Ureter (tissue), 1 donor: ENCODE measurements at regions not wholly inside any gene's neighbourhood (a gene's known extent, or its start where the extent isn't known, plus 50 kb on each side); places are given as distances from the start of the nearest gene placed in this dataset.

ENCODE experiments used
- DNase-seq: peaks from one replicate; pipeline ENCODE4 v3.0.0-alpha.2; 2020; ENCODE audit warnings: low spot score
- donor health status: DM: yes; HTN: yes; CAD: no.

DNA sequence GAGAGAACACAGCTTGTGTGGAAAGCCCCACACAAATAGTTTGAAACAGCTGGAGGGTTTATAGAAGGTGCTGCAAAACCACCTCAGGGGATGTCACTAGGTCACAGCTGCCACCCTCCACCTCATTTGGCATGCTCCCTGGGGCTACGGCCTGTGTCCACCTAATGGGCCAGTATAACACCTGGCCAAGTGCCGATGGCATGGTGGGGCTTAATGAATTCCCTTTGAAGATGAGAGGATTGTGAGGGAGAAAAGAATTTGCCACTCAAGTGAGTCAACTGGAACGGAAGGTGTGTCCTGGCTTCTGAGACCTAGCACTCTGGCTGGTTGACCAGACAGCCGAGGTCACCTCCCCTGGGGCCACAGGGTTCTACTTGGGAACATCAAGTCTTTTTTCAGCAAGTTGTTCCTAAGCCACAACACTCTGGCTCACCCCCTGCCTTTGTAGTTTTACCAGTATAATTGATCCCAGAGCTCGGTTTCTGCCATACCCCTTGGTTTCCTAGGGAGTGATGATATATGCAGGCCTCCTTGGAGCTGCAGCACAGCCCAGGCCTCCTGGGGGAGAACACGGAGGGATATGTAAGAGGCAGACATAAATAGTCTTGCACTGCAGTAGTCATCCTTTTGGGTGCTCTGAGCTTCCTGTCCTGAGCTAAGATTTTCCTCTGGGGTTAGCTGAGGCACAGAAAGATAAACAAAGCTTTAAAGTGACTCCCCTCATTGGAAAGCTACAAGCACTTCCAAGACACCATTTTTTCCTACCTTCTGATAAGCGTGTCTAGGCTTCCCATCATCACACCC, 178.2 kb upstream of the LPP start:
- no peak for DNase-seq

DNA sequence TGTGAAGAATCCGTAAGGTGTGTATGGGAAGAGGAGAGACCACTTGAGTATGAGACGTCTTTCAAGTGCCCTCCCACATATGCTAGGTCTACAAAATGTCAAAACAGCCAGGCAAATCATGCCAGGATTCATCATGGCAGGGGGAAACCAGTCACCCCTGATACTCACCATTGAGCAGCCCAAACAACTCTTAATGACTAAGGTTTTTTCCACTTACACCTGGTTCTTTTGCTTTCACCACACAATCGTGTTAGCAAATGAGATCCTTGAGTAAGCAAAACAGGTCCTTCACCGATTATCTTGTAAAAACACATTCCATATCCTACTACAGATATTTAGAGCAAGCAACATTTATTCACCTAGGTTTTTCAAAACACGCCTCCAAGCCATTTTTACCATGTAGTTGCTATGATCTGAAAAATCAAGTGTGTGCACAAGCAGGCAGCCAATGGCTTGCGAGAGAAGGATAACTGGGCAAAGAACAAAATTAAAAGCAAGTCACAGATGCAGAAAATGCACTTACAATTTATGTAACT, 177.5 kb upstream of the LPP start:
- no peak for DNase-seq

- DNase-seq: no peak
These were observed 176.3 kb upstream of the LPP start for GRCh38 chr3:187977659-187978058.

GRCh38 chr3:187978433-187979011, 175.4 kb upstream of the LPP start:
- DNase-seq: no peak

DNA sequence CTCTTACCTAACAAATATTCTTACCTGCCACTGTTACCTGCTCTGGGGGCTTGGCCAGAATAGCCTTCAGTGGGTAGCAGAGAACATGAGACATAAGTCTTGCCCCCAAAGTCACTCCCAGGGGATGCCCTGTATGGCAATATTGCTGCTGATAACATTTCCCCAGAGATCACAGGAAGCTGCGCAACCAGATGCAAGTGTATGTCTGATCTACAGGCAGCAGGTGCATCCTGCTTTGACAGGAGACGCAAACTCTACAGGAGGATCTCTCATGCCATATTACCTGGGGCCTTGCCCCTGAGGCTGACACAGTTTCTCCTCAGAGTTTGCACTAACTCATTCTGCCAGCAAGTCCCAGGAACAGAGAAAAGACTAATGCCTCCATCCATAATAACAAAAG, 174.4 kb upstream of the LPP start:
- DNase-seq: no peak

- DNase-seq: no peak
These were observed 173.1 kb upstream of the LPP start for GRCh38 chr3:187980861-187981260.

DNA sequence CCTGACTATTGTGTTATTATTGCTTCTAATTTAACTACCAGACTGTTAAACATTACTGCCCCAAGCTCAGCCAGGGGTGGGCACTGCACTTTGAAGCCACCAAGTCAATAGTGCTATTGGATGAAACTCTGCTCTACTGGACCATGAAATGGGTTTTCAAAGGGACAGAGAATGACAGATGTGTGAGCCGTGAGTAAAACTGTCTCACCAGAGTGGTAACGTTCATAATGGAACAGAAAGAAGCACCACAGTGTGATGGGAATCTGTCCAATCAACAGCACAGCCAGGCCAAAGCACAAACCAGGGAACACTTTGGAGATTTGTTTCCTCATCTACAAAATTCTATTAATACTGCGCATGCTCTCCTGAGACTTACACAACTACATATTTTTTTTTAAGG, 171.8 kb upstream of the LPP start:
- no peak for DNase-seq

DNA sequence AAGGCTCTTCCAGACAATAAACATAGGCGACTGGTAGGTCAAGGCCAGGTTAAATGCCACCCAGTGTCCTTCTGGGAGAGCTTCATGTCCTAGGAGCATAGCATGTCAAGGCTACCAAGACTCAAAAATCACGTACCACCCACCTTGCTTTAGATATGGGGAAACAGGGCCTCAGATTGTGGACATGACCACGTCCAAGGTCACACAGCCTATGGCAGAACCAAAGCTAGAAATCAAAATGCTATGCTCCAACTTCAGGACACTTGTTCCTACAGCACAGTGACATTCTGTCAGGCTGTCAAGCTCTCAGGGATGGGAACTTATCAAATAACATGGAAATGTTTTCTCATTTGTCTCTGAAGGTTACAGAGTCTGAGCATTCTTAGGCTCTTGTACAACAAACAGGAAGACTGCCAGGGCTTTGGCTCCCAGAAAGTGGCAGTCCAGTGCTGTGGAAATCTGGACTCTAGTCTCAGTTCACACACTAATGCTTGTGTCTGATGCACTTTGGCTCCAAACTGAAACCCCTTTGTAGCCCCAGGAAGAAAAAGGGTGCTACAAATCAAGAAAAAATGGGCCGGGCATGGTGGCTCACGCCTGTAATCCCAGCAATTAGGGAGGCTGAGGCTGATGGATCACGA, 170.4 kb upstream of the LPP start:
- no peak for DNase-seq

- no peak for DNase-seq
These were observed 168.3 kb upstream of the LPP start for GRCh38 chr3:187985647-187986046.

DNA sequence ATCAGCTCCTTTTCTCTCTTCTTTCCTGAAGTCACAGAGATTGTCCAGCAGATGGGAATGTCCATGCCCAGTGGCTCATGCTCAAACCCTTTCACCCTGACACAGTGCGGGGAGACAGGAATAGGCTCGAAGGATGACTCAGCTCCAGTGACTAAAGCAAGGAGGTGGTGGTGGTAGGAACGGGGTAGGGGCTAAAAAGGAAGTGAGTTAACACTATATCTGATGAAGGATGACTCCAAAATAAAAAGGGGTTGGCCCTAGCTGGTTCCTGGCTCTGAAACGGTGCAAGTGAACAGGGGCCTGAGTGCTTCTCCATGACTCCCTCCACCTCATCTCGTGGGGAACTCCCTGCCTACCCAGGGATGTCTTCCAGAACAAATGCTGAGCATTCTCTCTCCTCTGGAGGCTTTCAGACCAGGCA, 167.4 kb upstream of the LPP start:
- no peak for DNase-seq

DNA sequence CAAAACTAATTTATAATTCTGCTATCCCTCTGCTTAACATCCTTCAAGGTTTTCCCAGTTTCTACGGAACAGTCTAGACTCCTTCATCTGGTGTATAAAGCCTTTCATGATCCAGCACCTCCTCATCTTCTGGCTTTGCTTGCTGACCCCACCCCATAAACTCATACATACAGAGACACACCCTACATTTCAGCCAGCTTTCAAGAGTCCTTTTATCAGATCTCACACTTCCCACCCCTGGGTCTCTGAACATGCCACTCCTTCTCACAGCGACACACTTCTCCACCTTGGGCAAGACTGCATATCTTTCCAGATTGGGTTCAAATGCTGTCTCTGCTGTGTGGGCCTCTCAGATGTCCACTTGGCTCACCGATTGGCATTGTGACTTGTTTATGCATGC, 166.8 kb upstream of the LPP start:
- DNase-seq: no peak

DNA sequence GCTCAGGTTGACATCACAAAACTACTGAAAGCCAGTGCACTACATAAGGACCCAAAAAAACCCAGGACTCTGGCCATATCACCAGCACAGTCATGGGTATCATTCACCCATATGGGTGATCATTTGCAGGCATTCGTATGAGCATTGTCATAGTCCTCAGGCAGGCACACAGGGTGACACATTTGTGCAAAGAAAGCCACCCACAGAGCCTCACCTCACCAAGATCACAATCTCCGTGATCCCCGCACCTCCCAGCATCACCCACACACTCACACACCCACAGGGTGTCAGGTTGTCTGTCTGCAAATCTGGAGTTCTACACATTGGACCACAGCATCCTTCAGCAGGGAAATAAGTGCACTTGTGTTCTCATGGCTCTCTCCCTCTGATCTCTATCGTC, 166.0 kb upstream of the LPP start:
- DNase-seq: no peak

DNA sequence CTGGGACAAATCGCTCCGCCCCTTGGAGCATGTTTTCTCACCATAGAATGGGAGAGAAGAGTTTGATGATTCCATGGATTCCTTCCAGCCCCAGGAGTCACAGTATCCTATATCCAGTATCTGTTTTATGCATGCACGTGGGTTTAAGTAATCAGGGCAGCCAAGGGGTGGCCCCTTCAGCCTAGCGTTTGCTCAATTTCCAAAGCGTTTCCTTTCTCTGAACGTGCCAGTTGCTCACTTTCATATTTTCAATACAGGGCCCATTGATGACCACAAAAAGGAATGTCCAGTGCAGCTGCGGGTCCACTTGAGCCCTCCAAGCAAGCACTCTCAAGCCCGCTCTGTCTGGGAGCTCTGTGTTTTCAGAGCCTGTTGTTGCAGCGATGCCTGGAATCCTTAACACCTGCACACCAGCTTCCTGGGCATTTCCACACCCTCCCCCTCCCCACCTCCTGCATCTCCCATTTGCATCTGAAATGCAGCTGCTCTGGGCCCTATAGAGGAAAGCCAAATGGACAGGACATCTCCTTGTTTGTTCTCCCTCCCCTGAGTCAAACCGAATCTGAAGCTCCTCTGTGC, 164.3 kb upstream of the LPP start:
- no peak for DNase-seq

GRCh38 chr3:187992609-187993008, 161.3 kb upstream of the LPP start:
- no peak for DNase-seq

- no peak for DNase-seq
These were observed 159.5 kb upstream of the LPP start for GRCh38 chr3:187994221-187995042.

- no peak for DNase-seq
These were observed 158.9 kb upstream of the LPP start for GRCh38 chr3:187995043-187995400.

GRCh38 chr3:187995667-187996066, 158.3 kb upstream of the LPP start:
- DNase-seq: no peak

GRCh38 chr3:187996609-187997008, 157.3 kb upstream of the LPP start:
- no peak for DNase-seq

DNA sequence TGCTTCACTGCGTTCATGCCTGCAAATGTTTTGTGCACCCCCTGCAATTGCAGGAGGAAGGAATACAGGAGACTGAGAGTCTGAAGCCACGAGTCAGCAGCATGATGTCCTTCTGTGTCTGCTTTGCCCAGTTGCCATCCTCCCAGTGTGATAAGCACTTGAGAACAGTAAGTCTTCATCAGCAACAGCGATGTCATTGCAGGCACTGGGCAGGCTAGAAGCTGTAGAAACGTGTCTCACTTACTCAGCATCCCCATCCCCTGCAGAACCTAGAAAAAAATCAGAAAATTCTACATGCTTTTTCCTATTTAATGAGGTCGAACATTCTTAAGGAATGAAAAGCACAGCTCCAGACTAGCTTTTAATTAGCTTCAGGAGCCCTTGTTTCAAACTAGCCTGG, 156.5 kb upstream of the LPP start:
- no peak for DNase-seq

GRCh38 chr3:187997946-187998561, 155.9 kb upstream of the LPP start:
- no peak for DNase-seq

- DNase-seq: no peak
These were observed 155.3 kb upstream of the LPP start for GRCh38 chr3:187998611-187999010.
